Glomerular endothelial cell (primary cell): ENCODE measurements at regions not wholly inside any gene's neighbourhood (a gene's known extent, or its start where the extent isn't known, plus 50 kb on each side); places are given as distances from the start of the nearest gene placed in this dataset.

Experiments used
- DNase-seq: peaks from one replicate; pipeline ENCODE4 v3.0.0-alpha.2; 2011; ENCODE audit warnings: low read depth, low spot score; ENCODE audit errors: extremely low read depth

GRCh38 chr10:53022611-53023088 lies 250.1 kb upstream of the MBL2 start:
- DNase-seq: no peak

DNA sequence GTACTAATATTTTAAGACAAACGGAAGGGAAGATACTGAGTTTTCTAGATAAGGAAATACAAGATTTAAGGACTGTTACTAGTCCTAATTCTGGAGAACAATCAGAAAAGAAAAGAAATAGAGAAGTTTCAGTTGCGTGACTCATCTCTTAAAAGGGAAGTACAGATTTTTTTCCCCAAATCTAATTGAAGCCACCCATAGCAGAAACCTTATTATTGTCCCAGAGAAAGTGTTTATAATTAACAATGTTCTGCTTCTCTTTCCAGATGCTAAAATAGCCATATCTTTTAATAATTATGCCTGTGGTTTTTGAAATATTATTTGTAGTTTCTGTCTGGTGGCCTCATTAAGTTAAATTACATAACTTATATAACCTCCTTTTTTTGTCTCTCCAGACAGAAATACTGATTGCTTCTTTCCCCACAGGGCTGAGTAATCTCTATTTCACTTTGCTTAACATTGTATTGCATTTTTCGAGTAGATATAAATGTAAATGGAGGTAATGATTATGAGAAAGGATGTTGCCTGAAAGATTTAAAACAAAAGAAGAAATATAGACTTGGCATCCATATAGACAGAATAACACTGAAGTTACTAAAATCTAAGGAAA lies 240.7 kb upstream of the MBL2 start:
- DNase-seq: no peak

DNA sequence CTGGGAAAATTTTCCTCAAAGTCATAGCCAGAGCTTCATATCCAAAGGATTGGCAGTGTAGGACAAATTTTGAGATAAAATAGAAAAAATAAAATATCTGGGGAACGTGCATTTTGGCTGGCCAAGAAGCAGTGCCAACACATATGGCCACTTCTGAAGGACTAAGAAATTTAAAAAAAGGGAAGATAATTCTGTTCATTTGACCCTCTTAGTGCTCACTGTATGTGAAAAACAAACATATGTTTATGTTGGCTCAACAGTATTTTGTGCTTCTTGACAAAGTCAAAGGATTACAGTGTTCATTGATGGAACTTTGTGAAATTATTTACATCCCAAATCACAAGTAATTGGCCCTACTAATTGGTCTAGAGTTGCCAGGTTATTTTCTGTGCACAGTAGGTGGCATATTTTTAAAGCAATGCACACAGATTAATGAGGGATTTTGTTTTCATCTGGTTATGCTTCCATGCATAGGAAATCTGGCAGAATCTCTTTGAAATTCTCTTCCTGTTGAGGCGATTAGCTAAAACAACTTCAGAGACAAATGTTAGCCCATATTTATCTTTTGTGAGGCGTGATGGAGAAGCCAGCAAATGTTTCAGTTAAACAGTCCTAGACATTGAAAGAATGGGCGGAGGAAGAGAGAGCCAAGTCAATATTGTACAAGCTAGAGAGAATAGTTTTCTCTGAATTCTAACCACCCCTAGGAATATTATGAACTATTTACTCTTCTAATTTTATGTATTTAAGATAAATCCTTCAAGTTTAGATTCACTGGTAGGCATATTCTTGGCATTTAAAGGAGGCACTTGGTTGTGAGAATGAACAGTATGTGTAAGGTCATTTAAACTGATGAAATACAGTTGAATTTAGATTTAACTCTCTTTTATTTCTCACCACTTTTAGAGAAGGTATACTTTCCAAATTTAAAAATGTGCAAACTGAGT lies 237.7 kb upstream of the MBL2 start:
- DNase-seq: no peak

GRCh38 chr10:53007527-53007842 lies 234.9 kb upstream of the MBL2 start:
- no peak for DNase-seq

DNA sequence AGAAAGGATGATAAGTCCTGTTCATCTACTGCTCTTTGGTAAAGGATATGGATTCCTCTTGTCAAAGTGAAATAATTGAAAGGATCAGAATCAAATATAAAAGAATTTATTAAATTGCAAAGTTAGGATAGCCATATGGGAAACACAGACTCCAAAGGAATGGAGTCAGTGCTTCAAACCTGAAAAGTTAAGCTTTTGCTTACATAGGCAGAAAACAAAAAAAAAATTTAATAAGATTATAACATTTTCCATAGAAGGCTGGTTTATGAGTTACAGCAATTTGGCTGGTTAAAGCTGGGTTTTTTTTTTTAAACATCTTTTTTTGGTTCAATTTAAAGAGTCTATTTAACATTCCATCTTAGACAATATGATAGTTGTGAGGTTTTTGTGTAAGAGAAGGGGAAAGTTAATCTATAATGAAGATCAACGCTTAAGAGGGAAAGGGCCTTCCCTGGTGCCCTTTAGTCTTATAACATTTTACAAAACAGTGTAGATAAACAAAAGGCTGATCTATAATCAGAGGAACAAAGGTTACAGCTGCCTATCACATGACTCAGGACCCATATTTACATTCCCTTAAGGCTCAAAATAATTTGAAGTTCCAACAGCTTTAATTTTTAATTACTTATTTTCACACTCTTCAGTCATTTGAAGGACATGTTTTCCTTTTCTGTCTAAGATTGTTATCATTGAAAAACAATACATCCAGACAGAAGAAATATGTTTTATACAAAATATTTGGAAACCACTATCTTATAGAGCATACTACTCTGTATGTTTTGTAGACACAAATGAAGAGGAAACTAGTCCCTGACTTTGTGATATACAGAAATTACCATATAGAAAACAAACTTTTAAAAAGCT lies 234.3 kb upstream of the MBL2 start:
- DNase-seq: no peak

DNA sequence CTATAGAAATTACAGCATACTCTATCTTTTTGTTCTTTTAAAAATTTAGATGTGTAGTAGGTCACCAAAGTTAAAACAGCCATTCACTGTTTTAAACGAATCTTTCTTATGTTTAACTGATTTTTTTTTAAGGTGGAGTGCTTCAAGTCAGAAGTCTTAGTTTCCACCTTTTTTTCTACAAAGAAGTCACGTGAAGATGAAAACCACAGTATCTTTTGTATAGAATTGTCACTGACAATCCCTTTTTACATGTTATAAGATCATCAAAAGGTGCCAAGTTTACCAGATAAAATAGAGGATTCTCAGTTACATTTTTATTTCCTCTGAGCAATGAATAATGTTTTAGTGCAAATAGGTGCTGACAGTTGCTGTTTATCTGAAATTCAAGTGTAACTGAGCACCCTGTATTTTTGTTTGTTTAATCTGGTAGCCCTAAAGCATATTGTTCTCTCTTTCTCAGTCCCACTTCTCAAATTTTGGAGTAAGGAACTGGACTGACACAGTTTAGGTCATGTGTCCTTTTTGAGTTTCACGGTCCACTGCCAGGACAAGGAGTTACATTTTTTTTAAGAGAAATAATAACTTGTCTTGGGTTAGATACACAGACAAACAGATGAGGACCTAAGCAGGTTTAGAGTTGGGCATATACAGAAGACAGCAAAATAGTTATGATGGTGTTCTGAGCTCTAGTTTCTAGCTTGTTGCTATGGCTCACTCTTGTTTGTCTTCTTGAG lies 233.2 kb upstream of the MBL2 start:
- no peak for DNase-seq

DNA sequence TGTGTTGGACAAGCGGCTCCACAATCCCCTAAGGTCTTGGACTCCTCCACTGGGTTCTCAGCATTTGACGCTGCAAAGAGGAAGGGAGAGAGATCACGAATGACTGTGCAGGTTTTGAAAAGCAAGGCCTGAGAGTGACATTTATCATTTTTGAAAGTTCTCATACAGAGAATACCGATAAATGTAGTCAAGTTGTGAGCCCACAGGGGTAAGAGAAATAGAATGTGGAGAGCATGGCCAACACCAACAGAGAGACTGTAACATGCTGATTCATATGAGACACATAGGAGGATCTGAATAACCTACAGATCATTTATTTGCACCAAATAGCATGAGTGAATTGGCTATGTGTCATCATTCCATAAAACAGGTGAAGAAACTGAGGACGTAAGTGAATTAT lies 230.5 kb upstream of the MBL2 start:
- no peak for DNase-seq

DNA sequence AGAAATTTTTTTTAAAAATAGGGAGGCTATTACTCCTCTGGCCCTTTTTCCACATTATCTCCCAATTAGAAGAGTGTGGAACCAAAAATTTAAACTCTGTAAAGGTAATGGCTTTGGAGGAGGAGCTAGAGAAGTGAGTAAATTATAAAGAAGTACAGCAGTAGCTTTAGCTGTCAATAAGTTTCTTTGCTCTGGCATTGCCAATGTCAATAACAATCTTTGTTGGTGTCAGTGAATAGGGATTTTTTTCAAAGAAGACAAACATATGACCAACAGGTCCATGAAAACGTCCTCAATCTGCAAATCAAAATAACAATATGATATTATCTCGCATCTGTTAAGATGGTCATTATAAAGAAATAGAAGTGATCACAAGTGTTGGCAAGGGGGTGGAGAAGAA lies 227.1 kb upstream of the MBL2 start:
- DNase-seq: no peak

DNA sequence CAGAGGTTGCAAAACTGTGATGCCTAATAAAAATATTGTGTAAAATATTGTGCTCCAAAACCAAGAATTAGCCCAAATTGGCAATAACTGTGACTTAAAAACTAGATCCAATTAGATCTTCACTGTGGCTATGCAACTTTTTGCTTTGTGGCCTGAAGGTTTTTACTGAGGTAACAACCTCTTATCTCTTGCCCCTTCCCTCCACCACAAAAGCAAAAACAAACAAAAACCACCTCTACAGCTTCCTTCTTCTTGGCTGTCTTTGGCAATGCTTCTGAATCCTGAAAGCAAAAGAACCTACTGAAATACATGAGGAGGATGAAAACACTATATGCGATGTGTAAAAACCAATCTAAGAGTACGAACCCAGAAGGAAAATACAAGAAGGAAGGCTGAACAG lies 226.7 kb upstream of the MBL2 start:
- no peak for DNase-seq

- no peak for DNase-seq
These were observed 224.4 kb upstream of the MBL2 start for GRCh38 chr10:52997007-52997406.

GRCh38 chr10:52994370-52994769 lies 221.8 kb upstream of the MBL2 start:
- DNase-seq: no peak

DNA sequence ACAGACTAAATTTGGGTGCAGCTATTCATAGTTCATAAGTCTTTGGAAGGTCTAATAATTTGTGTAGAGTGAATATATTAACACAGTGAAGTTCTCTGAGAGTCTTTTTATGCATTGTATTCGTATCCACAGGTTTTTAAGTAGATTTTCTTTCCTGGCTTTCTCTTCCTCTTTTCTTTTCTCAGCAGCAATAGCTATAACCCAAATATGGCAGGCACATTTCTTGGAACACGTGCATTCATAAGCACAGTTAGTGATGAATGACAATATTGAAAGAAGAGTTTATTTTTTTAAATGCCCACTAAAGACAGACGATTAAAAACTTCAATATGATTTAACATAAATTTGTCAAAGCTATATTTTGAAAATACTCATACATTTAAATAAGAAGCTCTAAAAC lies 220.5 kb upstream of the MBL2 start:
- no peak for DNase-seq

DNA sequence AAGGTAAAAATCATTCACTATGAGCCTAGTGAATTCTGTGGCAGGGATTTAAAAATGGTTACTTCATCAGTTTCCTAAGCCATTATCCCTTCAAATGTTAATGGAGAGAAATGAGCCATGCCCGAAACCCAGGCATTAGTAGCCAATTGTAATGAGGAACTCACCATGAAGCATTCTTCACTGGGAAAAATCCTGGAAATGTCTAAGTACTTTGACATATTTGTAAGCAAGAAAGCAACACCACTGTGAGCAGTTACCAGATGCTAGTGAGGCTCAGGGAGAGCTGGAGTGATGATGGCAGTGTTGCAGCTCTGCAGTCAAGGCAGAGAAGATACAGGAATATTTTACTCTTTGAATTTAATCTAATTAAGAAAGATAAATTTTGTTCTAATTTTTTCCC lies 220.0 kb upstream of the MBL2 start:
- no peak for DNase-seq

GRCh38 chr10:52988923-52989322 lies 216.3 kb upstream of the MBL2 start:
- DNase-seq: no peak

DNA sequence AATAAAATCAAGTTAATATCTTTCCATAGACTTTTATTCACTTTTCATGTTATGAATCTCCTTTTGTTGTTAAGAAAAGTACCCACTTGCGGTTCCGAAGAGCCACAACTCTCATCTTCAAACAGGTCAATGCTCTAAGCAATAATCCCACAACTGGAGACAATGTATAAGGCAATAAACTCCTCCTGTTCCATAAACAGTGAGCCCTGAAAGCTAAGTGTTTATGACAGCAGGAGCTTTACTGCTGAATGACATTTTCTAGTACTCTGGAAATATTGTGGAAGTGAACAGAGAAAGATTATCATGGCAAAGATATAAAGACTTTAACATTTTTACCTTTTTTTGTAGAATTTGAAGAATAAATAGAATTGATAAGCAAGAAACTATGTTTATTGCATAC lies 213.5 kb upstream of the MBL2 start:
- DNase-seq: no peak

DNA sequence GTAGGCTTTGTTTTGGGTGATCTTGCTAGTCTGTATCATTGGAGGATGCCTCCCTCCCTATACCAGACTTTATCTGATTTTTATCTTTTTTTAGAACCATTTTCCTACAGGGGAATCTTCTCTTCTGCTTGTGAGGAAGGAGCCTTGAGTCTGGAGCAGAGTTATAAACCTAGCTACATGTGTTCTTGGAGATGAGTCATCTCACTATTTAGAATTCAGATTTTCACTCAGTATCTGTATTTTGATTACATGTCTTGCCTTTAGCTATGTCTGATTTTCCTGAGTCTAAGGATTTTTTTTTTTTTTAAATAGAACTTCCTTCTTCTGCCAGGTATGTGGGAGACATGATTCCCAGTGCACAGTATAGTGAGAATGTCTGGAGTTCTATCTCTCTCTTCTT lies 211.6 kb upstream of the MBL2 start:
- no peak for DNase-seq

GRCh38 chr10:52979295-52979990 lies 206.9 kb upstream of the MBL2 start:
- DNase-seq: no peak

DNA sequence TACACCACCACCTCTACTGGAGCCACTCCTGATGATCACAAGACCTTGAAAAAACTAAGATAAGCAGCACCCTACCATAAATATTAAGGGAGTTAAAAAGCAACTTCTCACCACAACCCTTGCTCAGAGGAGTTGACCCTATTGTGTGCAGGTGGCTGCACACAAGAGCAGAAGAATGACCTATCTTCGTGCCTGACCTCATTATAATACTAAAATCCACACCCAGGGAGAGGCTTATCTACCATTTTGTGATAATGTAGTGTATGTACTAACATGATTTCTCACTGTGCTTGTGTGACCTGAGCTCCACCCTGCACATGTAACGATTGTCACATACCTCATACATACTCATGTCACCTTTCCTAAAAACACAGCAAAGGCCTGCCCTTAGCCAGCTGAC lies 205.0 kb upstream of the MBL2 start:
- DNase-seq: no peak

- no peak for DNase-seq
These were observed 195.5 kb upstream of the MBL2 start for GRCh38 chr10:52967806-52968795.
